Mesodermal cell (in vitro differentiated cells): ENCODE measurements at regions not wholly inside any gene's neighbourhood (a gene's known extent, or its start where the extent isn't known, plus 50 kb on each side); places are given as distances from the start of the nearest gene placed in this dataset.

Experiments
- H3K27ac ChIP-seq: 2 replicates; pipeline ENCODE4 v1.7.0; 2013; ENCODE audit warnings: mild to moderate bottlenecking, low read depth, low read length, moderate library complexity; ENCODE audit not compliant: severe bottlenecking
- H3K36me3 ChIP-seq: 2 replicates; pipeline ENCODE4 v1.7.1; 2013; ENCODE audit warnings: mild to moderate bottlenecking, low read length, moderate library complexity; ENCODE audit not compliant: control insufficient read depth, insufficient read depth
- H3K4me1 ChIP-seq: one replicate; pipeline ENCODE4 v1.7.1; 2013; ENCODE audit warnings: mild to moderate bottlenecking, low read length; ENCODE audit not compliant: insufficient read depth, control insufficient read depth, poor library complexity, severe bottlenecking
- H3K4me3 ChIP-seq: 2 replicates; pipeline ENCODE4 v1.7.0; 2013; ENCODE audit warnings: low read length, control low read depth, mild to moderate bottlenecking; ENCODE audit not compliant: insufficient read depth, poor library complexity, severe bottlenecking; ENCODE audit errors: extremely low read depth
- H3K9me3 ChIP-seq: 2 replicates; pipeline ENCODE4 v1.7.1; 2013; ENCODE audit warnings: mild to moderate bottlenecking, low read length, moderate library complexity; ENCODE audit not compliant: control insufficient read depth
- WGBS, 2 experiments: methylation state at CpG; one replicate each; pipeline ENCODE4 v1.1.5; 2013; ENCODE audit warnings: missing lambda C conversion rate in 2 of 2; ENCODE audit not compliant: insufficient coverage in 2 of 2; 5-methylcytosine and 5-hydroxymethylcytosine counted together

DNA sequence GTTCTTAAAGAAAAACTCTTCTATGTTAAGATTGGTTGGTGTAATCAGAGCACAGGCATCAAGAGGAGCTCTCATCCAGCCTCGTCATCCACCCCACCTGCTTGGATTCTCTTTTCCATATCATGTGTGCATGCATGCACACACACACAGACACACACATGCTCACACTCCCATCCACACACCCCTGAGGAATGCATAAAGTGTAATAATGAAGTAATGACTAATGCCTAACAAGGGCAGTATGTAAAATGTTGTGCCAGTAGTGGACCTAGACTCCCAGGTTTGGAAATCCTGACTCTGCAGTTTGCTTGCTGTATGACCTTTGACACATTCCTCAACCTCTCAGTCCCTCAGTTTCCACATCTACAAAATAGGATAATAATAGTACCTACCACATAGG is 280.0 kb upstream of the ANKRD55 start:
- Histone ChIP-seq H3K27ac (no peak overlapping the region), H3K9me3 (no peaks in the 10 kb centered on the region), H3K36me3 (no peaks in the 10 kb centered on the region), H3K4me1 (no peaks in the 10 kb centered on the region), H3K4me3 (no peak overlapping the region)
- WGBS, 2 experiments, result no CpG with 5 or more reads among the region's 1 CpG

DNA sequence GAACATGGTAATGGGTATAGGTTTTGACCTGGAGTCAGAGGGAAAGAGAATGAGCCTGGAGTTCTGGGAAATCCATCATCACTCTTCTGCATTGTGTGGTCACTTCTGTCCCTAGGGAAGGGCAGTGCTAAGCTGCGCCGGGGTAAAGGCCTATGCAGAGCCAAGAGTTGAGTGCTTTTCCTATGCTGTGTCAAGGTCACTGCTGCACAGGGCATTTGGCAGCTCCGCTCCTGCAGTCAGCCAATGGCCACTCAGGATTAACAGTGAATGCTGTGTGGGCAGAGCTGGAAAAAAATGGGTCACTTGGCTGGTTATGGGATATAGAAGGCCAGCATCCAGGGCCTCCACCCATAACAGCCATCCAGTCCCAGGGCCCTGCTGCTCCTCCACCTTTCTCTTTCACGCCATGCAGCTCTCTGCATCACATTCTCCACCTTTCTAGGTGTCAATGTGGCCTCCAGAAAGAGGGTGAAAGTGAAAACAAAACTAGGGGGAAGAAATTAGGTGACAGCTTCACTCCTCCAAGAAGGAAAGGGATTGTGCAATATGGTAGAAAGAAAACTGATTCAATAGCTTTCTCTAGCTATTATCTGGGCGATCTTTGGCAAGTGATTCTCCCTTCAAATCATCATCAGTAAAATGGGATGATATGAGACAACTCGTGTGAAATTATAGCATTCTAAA is 279.3 kb upstream of the ANKRD55 start:
- H3K4me1 ChIP-seq, result no peaks in the 10 kb centered on the region
- no peak overlapping the region for H3K4me3 ChIP-seq
- no peaks in the 10 kb centered on the region for H3K36me3 ChIP-seq
- 73 to 79% methylated on average over 2 to 3 of the region's 6 CpGs for WGBS, 2 experiments
- no peak overlapping the region for H3K27ac ChIP-seq
- H3K9me3 ChIP-seq, result no peaks in the 10 kb centered on the region

DNA sequence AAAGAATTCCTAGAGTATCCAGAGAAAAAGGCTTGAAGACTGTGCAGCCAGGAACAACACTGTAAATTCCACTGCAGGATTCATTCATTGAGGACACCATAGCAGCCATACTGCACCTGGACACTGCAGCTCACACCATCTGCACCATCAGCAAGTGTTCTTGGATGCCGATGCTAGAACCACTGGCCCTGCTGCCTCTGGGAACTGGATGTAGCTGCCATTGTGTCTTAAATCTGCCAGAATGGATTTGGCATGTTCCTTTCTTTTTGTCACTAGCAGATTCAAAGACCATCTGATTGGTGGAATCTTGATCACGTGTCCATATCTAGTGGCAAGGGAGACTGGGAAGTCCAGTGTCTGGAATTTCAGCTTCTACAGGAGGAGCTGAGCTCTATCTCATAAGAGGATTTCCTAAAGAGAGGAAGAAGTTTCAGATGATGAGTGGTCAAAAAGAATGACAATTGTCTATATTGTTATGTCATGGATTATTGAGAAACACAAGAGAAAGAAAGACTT is 278.3 kb upstream of the ANKRD55 start:
- Histone ChIP-seq H3K4me1 (peaks cover 3% of the 10 kb centered on the region), H3K27ac (no peak overlapping the region), H3K4me3 (no peak overlapping the region), H3K36me3 (no peaks in the 10 kb centered on the region), H3K9me3 (no peaks in the 10 kb centered on the region)
- 100% methylated on average over 2 of the region's 2 CpGs for WGBS, 2 experiments

DNA sequence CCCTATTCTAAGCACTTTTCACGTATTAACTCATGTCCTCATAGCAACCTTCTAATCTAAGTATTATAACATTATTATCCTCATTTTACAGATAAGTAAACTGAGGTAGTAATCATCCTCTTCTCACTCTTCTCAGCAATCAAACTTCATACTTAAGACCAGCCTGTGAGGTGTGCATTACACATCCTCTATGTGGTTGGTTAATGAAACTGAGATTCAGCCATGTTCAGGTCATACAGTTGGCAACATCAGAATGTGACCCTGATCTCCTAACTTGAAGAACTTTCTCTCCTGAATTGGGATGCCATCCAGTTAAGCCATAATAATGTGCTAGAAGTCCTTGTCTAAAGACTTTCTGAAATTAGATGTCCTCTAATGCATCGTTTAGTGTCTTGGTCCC is 275.1 kb upstream of the ANKRD55 start:
- H3K27ac ChIP-seq, result no peak overlapping the region
- 94 to 100% methylated on average over 1 to 2 of the region's 2 CpGs for WGBS, 2 experiments
- peaks cover 18% of the 10 kb centered on the region for H3K9me3 ChIP-seq
- no peaks in the 10 kb centered on the region for H3K36me3 ChIP-seq
- H3K4me1 ChIP-seq, result peaks cover 7% of the 10 kb centered on the region
- H3K4me3 ChIP-seq, result no peak overlapping the region

DNA sequence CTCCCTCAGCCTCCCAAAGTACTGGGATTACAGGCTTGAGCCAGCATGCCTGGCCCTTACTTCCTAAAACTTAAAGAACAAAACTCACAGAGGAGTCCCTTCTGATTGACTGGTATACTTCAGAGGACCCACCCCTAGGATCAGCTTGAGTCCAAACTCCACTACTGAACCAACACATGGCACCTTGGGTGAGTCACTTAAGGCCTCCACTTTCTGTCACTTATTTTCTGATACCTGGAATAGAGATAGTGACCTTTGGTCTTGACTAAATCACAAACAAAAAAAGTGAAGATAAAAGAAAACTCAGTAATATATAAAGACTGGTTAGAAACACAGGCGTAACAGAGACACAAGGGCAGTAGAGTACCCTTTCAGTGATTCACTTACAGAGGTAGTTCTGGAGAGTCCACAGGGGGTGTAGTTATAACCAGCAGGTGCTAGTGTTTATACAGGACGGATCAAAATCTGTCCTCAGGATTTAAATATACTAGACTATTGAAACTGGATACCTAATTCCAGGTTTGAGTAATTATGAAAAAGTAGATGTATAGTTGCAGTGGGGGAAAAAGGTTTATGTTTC is 274.3 kb upstream of the ANKRD55 start:
- Histone ChIP-seq H3K27ac (no peak overlapping the region), H3K9me3 (peaks cover 18% of the 10 kb centered on the region), H3K36me3 (no peaks in the 10 kb centered on the region), H3K4me1 (peaks cover 8% of the 10 kb centered on the region), H3K4me3 (no peak overlapping the region)
- WGBS, 2 experiments, result 100% methylated on average over 1 of the region's 2 CpGs; no CpG with 5 or more reads in 1 of the 2 experiments

DNA sequence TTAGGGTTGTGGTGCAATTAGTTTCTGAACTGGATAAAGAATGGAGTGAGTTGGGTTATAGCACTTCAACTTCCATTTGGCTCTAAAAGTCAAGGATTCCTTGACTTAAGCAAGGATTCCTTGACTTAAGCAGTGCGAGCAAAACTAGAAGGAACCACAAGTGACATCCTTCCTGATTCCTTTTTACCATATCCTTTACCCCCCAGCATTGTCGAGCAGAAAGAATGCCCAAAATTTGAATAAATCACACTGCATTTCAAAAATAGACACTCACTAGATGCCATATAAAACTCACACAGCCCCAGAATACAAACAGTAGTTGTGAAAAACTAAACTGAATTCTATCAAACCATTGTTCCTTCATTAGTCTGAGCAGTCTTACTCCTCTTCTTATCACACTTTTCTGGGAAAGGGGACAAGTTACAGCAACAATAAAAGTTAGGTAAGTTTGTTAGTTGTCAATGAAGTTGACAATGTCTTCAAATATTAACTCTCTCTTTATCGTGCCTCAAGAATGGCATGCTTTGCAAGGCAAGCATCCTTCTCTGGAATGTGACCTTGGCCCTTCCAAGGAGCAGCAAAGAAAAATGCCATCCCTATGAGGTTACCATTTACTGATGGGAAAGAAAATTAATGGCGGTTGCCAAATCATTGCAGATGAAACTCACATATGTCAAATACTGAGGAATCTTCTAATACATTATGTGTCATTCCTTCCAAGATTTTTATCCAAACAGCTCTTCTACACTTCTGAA is 273.3 kb upstream of the ANKRD55 start:
- H3K27ac ChIP-seq, result peak overlapping the region; percentile 36
- peaks cover 16% of the 10 kb centered on the region for H3K4me1 ChIP-seq
- H3K9me3 ChIP-seq, result peaks cover 18% of the 10 kb centered on the region
- H3K36me3 ChIP-seq, result no peaks in the 10 kb centered on the region
- 76 to 93% methylated on average over 2 to 3 of the region's 4 CpGs for WGBS, 2 experiments
- H3K4me3 ChIP-seq, result no peak overlapping the region

DNA sequence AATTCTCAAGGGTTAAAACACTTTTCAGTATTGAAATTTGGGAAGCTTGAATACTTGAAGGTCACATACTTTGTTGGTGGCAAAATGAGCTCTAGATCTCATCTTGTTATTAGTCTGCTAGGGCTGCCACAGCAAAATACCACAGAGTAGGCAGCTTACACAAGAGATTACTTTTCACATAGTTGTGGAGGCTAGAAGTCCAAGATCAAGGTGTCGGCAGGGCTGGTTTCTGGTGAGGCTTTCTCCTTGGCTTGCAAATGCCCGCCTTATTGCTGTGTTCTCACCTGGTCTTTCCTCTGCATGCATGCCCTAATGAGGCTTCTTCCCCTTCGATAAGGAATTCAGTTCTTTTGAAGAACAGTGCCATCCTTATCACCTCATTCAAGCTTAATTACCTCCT is 270.8 kb upstream of the ANKRD55 start:
- H3K9me3 ChIP-seq, result peaks cover 18% of the 10 kb centered on the region
- peaks cover 16% of the 10 kb centered on the region for H3K4me1 ChIP-seq
- no peak overlapping the region for H3K4me3 ChIP-seq
- no peak overlapping the region for H3K27ac ChIP-seq
- 88 to 89% methylated on average over 3 of the region's 3 CpGs for WGBS, 2 experiments
- H3K36me3 ChIP-seq, result no peaks in the 10 kb centered on the region

DNA sequence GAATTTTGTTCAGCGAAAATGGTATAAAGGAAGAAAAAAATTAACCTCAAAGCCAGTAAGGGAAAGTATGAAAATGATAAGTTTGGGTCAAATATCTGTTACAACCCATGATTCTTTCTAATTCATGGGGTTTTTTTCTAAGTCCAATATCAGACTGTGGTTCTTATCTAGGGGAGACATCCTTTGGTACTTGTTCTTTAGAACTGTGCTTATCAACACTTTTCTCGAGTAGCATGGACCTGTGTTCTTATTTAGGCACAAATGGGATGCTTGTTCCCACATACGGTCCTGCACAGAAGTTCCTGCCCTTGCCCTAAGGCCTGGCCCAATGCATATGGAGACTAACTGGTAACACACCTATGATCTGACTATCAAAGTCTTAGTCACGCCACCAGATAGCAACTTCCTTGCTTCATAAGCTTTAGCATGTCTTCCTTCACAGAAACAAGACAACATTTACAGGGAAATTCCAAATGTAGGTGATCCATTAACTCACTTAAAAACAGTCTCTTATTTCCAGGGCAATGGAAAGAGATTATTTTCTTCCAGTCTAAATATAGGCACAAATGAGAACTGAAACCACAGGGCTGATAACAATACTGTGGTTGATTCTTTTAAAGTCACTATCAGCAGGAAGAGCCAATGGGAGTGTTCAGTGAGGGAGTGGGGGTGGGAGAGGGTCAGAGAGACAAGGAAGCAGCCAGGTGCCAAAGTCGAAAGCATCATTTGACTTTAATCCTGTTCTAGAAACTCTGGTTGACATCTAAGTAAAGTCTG is 268.8 kb upstream of the ANKRD55 start:
- Histone ChIP-seq H3K9me3 (peaks cover 18% of the 10 kb centered on the region), H3K4me3 (no peak overlapping the region), H3K27ac (peak overlapping the region; percentile 1), H3K4me1 (peaks cover 20% of the 10 kb centered on the region), H3K36me3 (no peaks in the 10 kb centered on the region)
- 91 to 94% methylated on average over 4 of the region's 5 CpGs for WGBS, 2 experiments

DNA sequence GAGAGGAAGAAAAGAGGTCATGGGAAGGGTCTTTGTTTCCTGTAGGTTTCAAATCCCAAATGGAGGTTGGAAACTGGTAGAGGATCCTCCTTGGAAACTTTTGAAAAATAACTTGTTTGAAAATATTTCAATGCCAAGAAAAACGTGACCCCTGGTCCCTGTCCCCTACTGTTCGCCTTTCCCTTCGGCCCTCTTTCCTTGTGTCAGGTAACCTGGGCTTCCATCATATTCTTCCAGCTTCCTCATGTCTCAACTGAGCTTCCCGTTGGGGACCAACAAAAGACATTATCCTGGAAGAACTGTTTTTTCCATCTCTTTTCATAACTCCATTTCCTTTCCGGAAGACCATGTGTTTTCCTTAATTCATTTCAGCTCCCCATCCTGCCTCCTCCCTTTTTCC is 266.8 kb upstream of the ANKRD55 start:
- Histone ChIP-seq H3K4me3 (no peak overlapping the region), H3K27ac (no peak overlapping the region), H3K9me3 (peaks cover 13% of the 10 kb centered on the region), H3K4me1 (peaks cover 15% of the 10 kb centered on the region), H3K36me3 (no peaks in the 10 kb centered on the region)
- WGBS, 2 experiments, result 93 to 96% methylated on average over 5 of the region's 5 CpGs

DNA sequence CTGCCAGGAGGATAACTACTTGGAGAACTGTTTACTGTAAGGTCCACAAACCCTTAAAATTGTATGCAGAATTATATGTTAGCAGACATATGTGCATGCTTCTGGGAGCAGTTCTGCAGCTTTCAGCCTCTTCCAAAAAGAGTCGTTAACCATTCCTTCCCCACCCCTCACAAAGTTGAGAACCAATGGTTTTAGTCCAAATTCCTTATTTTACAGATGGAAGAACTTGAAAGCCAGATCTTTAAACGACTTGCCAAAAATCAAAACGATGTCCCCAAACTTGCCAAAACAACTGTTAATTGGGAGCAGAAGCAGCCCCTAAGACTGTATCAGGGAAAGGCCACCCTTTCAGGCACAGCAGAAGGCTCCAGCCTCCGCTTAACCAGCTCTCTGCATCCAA is 266.4 kb upstream of the ANKRD55 start:
- Histone ChIP-seq H3K4me1 (peaks cover 19% of the 10 kb centered on the region), H3K27ac (no peak overlapping the region), H3K36me3 (no peaks in the 10 kb centered on the region), H3K9me3 (peaks cover 12% of the 10 kb centered on the region), H3K4me3 (no peak overlapping the region)
- WGBS, 2 experiments, result 100% methylated on average over 1 to 2 of the region's 4 CpGs
